Peyer's patch (tissue), 4 donors: ENCODE measurements at regions not wholly inside any gene's neighbourhood (a gene's known extent, or its start where the extent isn't known, plus 50 kb on each side); places are given as distances from the start of the nearest gene placed in this dataset.

Experiments used
- DNase-seq, 3 donors: peaks; one replicate each; pipeline ENCODE4 v3.0.0-alpha.2; 2017 to 2019
- H3K27ac ChIP-seq, 4 donors: fragments of 200-600 bp; sonication (generic); one replicate each; pipeline ENCODE4 v1.5.1; 2016 to 2019
- H3K27me3 ChIP-seq, 2 donors: fragments of 200-600 bp; sonication (generic); one replicate each; pipeline ENCODE4 v1.5.1; 2019
- H3K36me3 ChIP-seq, 3 donors: fragments of 200-600 bp; sonication (generic); one replicate each; pipeline ENCODE4 v1.5.1; 2016 to 2019
- H3K4me1 ChIP-seq, 4 donors: fragments of 200-600 bp; sonication (generic); one replicate each; pipeline ENCODE4 v1.5.1; 2016 to 2019
- H3K4me3 ChIP-seq, 4 donors: fragments of 200-600 bp; sonication (generic); 1 replicate in 3 of 4; 2 replicates in 1 of 4; pipeline ENCODE4 v1.5.1; 2016 to 2019; ENCODE audit warnings: mild to moderate bottlenecking in 1 of 4
- H3K9me3 ChIP-seq, 4 donors: fragments of 200-600 bp; sonication (generic); one replicate each; pipeline ENCODE4 v1.5.1; 2016 to 2019; ENCODE audit warnings: mild to moderate bottlenecking in 1 of 4
- POLR2A ChIP-seq, 2 donors: fragments of 450-650 bp; IDR thresholded peaks; one replicate each; pipeline ENCODE4 v1.5.1; 2017; ENCODE audit warnings: antibody characterized with exemption in 2 of 2, mild to moderate bottlenecking in 2 of 2, moderate library complexity in 2 of 2
- TF ChIP-seq, protein P1 (sequence below), 6 experiments: fragments of 450-650 bp in 4 of 6; fragments of 200-600 bp in 2 of 6; sonication (generic) in 1 of 6; IDR thresholded peaks; one replicate each; pipeline ENCODE4 v1.5.1; 2017 to 2019; ENCODE audit warnings: antibody characterized with exemption in 6 of 6, mild to moderate bottlenecking in 3 of 6, moderate library complexity in 1 of 6

DNA sequence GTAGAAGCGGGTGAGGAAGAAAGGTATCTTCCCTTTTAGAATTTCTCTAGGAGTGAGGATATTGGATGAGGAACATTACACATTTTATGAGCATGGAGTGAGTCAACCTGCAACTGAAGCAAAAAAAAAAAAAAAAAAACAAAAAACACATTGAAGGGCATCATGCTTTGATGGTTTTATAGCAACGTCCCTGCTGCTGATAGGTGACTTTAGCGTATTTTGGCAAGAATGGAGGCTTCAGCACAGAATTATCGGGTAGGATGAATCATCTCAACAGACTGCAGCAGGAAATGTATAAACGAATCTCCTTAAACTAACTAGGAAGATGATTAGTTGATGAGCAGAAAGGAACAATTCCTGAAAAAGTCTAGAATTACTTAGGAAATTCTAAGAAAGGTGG is 1359.6 kb upstream of the ATXN8OS start:
- Histone ChIP-seq H3K4me1 (no peaks in the 10 kb centered on the region), H3K27me3 (no peaks in the 10 kb centered on the region), H3K9me3 (peaks cover 0 to 2% (median 0%) of the 10 kb centered on the region in 4 donors), H3K27ac (no peak overlapping the region), H3K36me3 (no peaks in the 10 kb centered on the region), H3K4me3 (no peak overlapping the region)
- TF ChIP-seq, protein P1, sequence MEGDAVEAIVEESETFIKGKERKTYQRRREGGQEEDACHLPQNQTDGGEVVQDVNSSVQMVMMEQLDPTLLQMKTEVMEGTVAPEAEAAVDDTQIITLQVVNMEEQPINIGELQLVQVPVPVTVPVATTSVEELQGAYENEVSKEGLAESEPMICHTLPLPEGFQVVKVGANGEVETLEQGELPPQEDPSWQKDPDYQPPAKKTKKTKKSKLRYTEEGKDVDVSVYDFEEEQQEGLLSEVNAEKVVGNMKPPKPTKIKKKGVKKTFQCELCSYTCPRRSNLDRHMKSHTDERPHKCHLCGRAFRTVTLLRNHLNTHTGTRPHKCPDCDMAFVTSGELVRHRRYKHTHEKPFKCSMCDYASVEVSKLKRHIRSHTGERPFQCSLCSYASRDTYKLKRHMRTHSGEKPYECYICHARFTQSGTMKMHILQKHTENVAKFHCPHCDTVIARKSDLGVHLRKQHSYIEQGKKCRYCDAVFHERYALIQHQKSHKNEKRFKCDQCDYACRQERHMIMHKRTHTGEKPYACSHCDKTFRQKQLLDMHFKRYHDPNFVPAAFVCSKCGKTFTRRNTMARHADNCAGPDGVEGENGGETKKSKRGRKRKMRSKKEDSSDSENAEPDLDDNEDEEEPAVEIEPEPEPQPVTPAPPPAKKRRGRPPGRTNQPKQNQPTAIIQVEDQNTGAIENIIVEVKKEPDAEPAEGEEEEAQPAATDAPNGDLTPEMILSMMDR (IDR thresholded peaks at IDR 0.05), result no peak
- no peak for TF ChIP-seq POLR2A (IDR thresholded peaks at IDR 0.05)
- DNase-seq, result no peak

DNA sequence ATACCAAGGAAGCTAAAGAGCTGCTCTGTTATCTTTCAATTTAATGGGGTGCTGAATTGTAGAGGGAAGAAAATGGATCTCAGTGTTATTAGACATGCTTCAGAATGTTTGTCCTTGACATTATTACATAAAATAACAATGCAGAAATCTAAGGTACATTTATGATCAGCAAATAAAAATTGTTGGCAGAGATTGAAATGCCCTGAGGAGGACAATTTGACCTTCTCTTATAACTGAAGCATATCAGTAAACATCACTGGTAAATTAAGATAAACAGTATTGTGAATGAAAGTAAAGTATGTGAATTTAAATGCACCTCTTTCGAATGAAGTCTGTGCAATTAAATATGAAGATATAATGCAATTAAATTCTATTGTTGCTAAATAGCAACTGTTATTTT is 1362.1 kb upstream of the ATXN8OS start:
- TF ChIP-seq, protein P1 (IDR thresholded peaks at IDR 0.05), result no peak
- no peak for TF ChIP-seq POLR2A (IDR thresholded peaks at IDR 0.05)
- Histone ChIP-seq H3K4me3 (no peak overlapping the region), H3K27ac (no peak overlapping the region), H3K36me3 (no peaks in the 10 kb centered on the region), H3K4me1 (no peaks in the 10 kb centered on the region), H3K9me3 (peaks cover 0 to 3% (median 0%) of the 10 kb centered on the region in 4 donors), H3K27me3 (no peaks in the 10 kb centered on the region)
- no peak for DNase-seq

DNA sequence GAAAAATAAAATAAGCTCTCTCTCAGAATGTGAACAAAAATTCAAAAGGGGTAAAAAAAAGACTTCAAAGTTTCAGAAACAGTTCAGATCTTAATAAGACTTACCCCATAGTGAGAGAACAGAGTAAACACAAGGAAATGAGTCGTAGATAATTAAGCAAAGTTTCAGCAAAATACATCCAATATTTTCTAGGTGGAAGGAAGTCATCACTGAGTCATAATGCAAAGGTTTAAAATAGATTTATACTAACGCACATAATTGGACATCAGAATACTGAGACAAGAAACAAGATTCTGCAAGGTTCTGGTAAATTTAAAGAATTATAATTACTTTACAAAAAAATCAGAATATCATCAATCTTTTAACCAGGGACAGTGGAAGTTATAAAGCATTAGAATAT is 1370.7 kb upstream of the ATXN8OS start:
- no peaks in the 10 kb centered on the region for H3K36me3 ChIP-seq
- no peak for DNase-seq
- no peaks in the 10 kb centered on the region for H3K27me3 ChIP-seq
- no peaks in the 10 kb centered on the region for H3K4me1 ChIP-seq
- H3K9me3 ChIP-seq, result no peaks in the 10 kb centered on the region
- TF ChIP-seq, protein P1 (IDR thresholded peaks at IDR 0.05), result no peak
- no peak for TF ChIP-seq POLR2A (IDR thresholded peaks at IDR 0.05)
- H3K4me3 ChIP-seq, result no peak overlapping the region
- no peak overlapping the region for H3K27ac ChIP-seq

DNA sequence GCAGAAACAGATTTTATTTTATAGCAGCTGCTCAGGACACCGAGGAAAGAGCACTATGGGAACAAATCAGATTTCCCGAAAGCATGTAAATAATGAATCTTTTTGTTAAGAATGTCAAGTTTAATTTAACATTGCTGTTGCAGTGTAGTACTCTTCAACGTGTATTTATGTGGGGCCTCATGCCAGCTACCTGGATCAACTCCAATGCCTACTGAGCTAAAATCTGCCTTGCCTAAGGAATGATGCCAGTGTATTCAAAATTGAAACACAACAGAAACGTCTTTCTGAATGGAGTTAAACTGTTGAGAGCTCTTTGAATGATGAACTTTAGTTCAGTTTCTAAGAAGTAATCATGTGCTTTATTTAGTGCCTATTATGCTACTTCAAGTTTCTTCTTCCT is 1379.8 kb upstream of the ATXN8OS start:
- DNase-seq, result no peak
- TF ChIP-seq POLR2A (IDR thresholded peaks at IDR 0.05), result no peak
- TF ChIP-seq, protein P1 (IDR thresholded peaks at IDR 0.05), result no peak
- H3K36me3 ChIP-seq, result no peaks in the 10 kb centered on the region
- H3K4me1 ChIP-seq, result no peaks in the 10 kb centered on the region
- H3K4me3 ChIP-seq, result no peak overlapping the region
- H3K27me3 ChIP-seq, result no peaks in the 10 kb centered on the region
- H3K9me3 ChIP-seq, result no peaks in the 10 kb centered on the region
- H3K27ac ChIP-seq, result no peak overlapping the region

DNA sequence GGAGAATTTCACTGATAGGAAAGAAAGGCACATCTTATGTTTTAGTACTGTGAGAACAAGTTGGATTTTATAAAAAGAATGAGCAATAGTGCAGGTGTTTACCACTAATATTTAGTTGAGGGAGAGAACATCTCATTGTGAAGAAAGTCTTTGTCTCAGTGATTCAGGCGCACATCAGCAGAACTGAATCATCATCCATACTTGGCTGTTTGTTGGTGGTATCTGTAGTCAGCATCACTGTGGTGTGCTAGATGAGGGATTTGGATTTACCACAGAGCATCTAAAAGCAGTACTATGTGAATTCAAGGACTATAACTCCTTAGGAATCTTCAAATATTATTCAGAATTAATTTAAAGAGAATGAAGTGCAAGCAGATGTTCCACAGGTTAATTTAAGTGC is 1380.5 kb upstream of the ATXN8OS start:
- Histone ChIP-seq H3K9me3 (no peaks in the 10 kb centered on the region), H3K27ac (no peak overlapping the region), H3K27me3 (no peaks in the 10 kb centered on the region), H3K4me1 (no peaks in the 10 kb centered on the region), H3K36me3 (no peaks in the 10 kb centered on the region), H3K4me3 (no peak overlapping the region)
- DNase-seq, result no peak
- TF ChIP-seq, protein P1 (IDR thresholded peaks at IDR 0.05), result no peak
- no peak for TF ChIP-seq POLR2A (IDR thresholded peaks at IDR 0.05)

DNA sequence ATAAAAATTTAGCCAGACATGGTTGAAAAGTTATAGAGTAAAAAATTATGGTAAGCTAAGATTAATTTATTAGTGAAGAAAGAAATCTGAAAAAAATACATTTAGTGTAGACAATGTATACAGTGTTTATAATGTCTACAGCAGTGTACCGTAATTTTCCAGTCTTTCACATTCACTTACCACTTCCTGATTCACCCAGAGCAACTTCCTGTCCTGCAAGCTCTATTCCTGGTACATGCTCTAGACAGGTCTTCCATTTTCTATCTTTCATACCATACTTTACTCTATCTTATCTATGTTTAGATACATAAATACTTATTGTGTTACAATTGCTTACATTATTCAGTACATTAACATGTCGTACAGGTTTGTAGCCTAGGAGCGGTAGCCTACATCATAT is 1387.8 kb upstream of the ATXN8OS start:
- H3K4me1 ChIP-seq, result no peaks in the 10 kb centered on the region
- no peak overlapping the region for H3K4me3 ChIP-seq
- no peaks in the 10 kb centered on the region for H3K27me3 ChIP-seq
- TF ChIP-seq, protein P1 (IDR thresholded peaks at IDR 0.05), result no peak
- H3K27ac ChIP-seq, result no peak overlapping the region
- no peaks in the 10 kb centered on the region for H3K36me3 ChIP-seq
- no peak for DNase-seq
- no peaks in the 10 kb centered on the region for H3K9me3 ChIP-seq
